ENCODE measurements at regions not wholly inside any gene's neighbourhood (a gene's known extent, or its start where the extent isn't known, plus 50 kb on each side); places are given as distances from the start of the nearest gene placed in this dataset.
A peak's percentile ranks its signal among the peaks of the same experiment; 100 is the strongest.

GRCh38 chrX:124737771-124738170 lies 391.4 kb downstream of the SH2D1A start:
- Histone ChIP-seq H3K9ac (replicated peaks in 1 of 4; ENCODE audit: extremely low read depth in 1 of 4, low read depth in 3 of 4, low read length in 3 of 4) (no peak overlapping the region), H3K56ac (replicated peaks; ENCODE audit: insufficient read length, low read depth, low read length) (no peak overlapping the region), H3K27ac (ENCODE audit: low read depth, low read length) (no peak overlapping the region; the same call in 1 of the 2 replicates), H4K20me1 (replicated peaks in 1 of 2; ENCODE audit: control insufficient read depth in 1 of 2, insufficient read depth in 2 of 2, low read length in 2 of 2) (no peaks in the 10 kb centered on the region), H3K27me3 (replicated peaks in 1 of 4; ENCODE audit: control insufficient read depth in 3 of 4, extremely low read depth in 1 of 4, insufficient read depth in 3 of 4, low read length in 3 of 4) (no peaks in the 10 kb centered on the region), H4K5ac (ENCODE audit: insufficient read length, low read depth, low read length) (no peak overlapping the region), H2BK15ac (ENCODE audit: low read length) (no peak overlapping the region), H3K23ac (ENCODE audit: insufficient read length) (no peak overlapping the region), H3K4me3 (ENCODE audit: extremely low read depth in 1 of 4, insufficient read depth in 2 of 4, low read depth in 3 of 4, low read length in 4 of 4) (peak overlapping the region in 1 of 4 experiments; percentile 26; a peak in 1 of 8 replicates), H2BK120ac (replicated peaks; ENCODE audit: low read depth, low read length) (no peak overlapping the region), H2AK5ac (ENCODE audit: low read depth, low read length) (no peak overlapping the region), H3K4me1 (replicated peaks in 1 of 4; ENCODE audit: control insufficient read depth in 3 of 4, insufficient read depth in 4 of 4, low read length in 3 of 4) (peaks cover 0 to 11% (median 7%) of the 10 kb centered on the region in 4 experiments; a peak in 5 of 7 replicates), H3K79me1 (ENCODE audit: low read depth, low read length) (no peaks in the 10 kb centered on the region), H2BK5ac (ENCODE audit: low read depth, low read length) (no peak overlapping the region), H3K23me2 (ENCODE audit: low read depth, low read length) (no peaks in the 10 kb centered on the region), H4K8ac (ENCODE audit: extremely low read depth, insufficient read depth, low read length) (no peak overlapping the region), H2BK12ac (ENCODE audit: low read depth, low read length) (no peak overlapping the region), H4K91ac (replicated peaks; ENCODE audit: insufficient read length, low read length) (no peak overlapping the region), H3K4me2 (ENCODE audit: insufficient read depth in 1 of 2, low read depth in 2 of 2, low read length in 2 of 2) (peak overlapping the region; percentile 40 to 51; a peak in 3 of 4 replicates), H2BK20ac (ENCODE audit: low read length) (no peak overlapping the region), H3K9me3 (ENCODE audit: insufficient read depth in 2 of 2, low read depth in 1 of 2, low read length in 1 of 2) (no peaks in the 10 kb centered on the region), H2AFZ (ENCODE audit: low read length) (no peak overlapping the region), H3K18ac (ENCODE audit: extremely low read depth, low read length) (no peak overlapping the region; the same call in 1 of the 2 replicates), H3K4ac (replicated peaks; ENCODE audit: insufficient read length, low read depth, low read length) (no peak overlapping the region), H3K36me3 (ENCODE audit: control insufficient read depth in 2 of 4, insufficient read depth in 4 of 4, low read length in 3 of 4) (no peaks in the 10 kb centered on the region), H3K79me2 (ENCODE audit: control insufficient read depth in 1 of 2, insufficient read depth in 2 of 2, low read length in 2 of 2) (no peaks in the 10 kb centered on the region), H3K14ac (ENCODE audit: insufficient read length) (no peak overlapping the region)
- FAIRE-seq: no peak
- ChIA-PET CTCF (ENCODE audit: partially characterized antibody) (no interaction called here), POLR2A (ENCODE audit: partially characterized antibody) (no interaction called here)
- DNase-seq (ENCODE audit: low read depth in 1 of 2, low spot score in 2 of 2): no peak
- 28% methylated on average over 4 of the region's 4 CpGs; no CpG with 5 or more reads in 1 of the 2 experiments for whole genome bisulfite sequencing, 2 experiments (ENCODE audit: extremely low coverage in 1 of 2, insufficient coverage in 1 of 2, insufficient read length in 1 of 2, insufficient replicate concordance in 2 of 2, low coverage in 1 of 2, low lambda C conversion rate in 2 of 2, missing lambda C conversion rate in 1 of 2)
- TF ChIP-seq TCF12 (IDR thresholded peaks at IDR 0.05; ENCODE audit: low read depth, low read length) (no peak), SIN3A (conservative IDR thresholded peaks at IDR 0.05 in 1 of 2, IDR thresholded peaks at IDR 0.05 in 1 of 2; ENCODE audit: low read depth in 1 of 2, low read length in 2 of 2) (no peak), HDAC2 (IDR thresholded peaks at IDR 0.05; ENCODE audit: borderline replicate concordance in 1 of 2, low read depth in 2 of 2, low read length in 2 of 2) (no peak), NRF1 (IDR thresholded peaks at IDR 0.05; ENCODE audit: low read depth, low read length) (no peak), POLR2AphosphoS5 (IDR thresholded peaks at IDR 0.05; ENCODE audit: low read depth, low read length) (no peak), HDAC6 (IDR thresholded peaks at IDR 0.05; ENCODE audit: low read depth, low read length) (no peak), SP2 (IDR thresholded peaks at IDR 0.05; ENCODE audit: low read length) (no peak), RAD21 (IDR thresholded peaks at IDR 0.05 in 1 of 2, conservative IDR thresholded peaks at IDR 0.05 in 1 of 2; ENCODE audit: low read depth in 2 of 2, low read length in 2 of 2) (no peak), TBP (IDR thresholded peaks at IDR 0.05; ENCODE audit: low read depth, low read length) (no peak), TAF1 (IDR thresholded peaks at IDR 0.05; ENCODE audit: low read depth, low read length) (no peak), MAX (IDR thresholded peaks at IDR 0.05) (no peak), POLR2A (IDR thresholded peaks at IDR 0.05; ENCODE audit: control extremely low read depth in 1 of 2, low read depth in 2 of 2, low read length in 2 of 2) (no peak), TEAD4 (IDR thresholded peaks at IDR 0.05; ENCODE audit: low read depth, low read length) (no peak), CEBPB (IDR thresholded peaks at IDR 0.05; ENCODE audit: low read depth, low read length) (no peak), EGR1 (IDR thresholded peaks at IDR 0.05; ENCODE audit: borderline replicate concordance, low read depth, low read length) (no peak)

Data from H1 (cell line).